H1 (cell line): ENCODE measurements at regions not wholly inside any gene's neighbourhood (a gene's known extent, or its start where the extent isn't known, plus 50 kb on each side); places are given as distances from the start of the nearest gene placed in this dataset.

Experiments used
- CTCF ChIA-PET: fragments of 300-600 bp; sonication (Branson Sonifier 250); formaldehyde crosslinking; loops from one replicate; lab custom pipeline; 2021; ENCODE audit not compliant: partially characterized antibody; lab: Charles Lee
- POLR2A ChIA-PET: fragments of 300-600 bp; sonication (Branson Sonifier 250); formaldehyde crosslinking; loops from one replicate; lab custom pipeline; 2021; ENCODE audit warnings: inconsistent platforms; ENCODE audit not compliant: partially characterized antibody; lab: Charles Lee
- DNase-seq, 2 experiments: peaks; one replicate each; pipeline versions ENCODE4 v3.0.0 to v3.0.0-alpha.2; 2010 to 2022; ENCODE audit warnings: low spot score in 2 of 2, low read depth in 1 of 2, mixed read lengths in 1 of 2
- FAIRE-seq: peaks from 2 replicates; lab custom pipeline; 2011; peaks lifted over from hg19 to GRCh38; lab: Jason Lieb, UNC
- H2AFZ ChIP-seq: 2 replicates; pipeline ENCODE4 v1.8.1; 2012; ENCODE audit warnings: low read length, inconsistent platforms
- H2AK5ac ChIP-seq: 2 replicates; pipeline ENCODE4 v1.6.1; 2013; ENCODE audit warnings: low read depth, low read length
- H2BK120ac ChIP-seq: replicated peaks from 2 replicates; pipeline ENCODE3; 2013; ENCODE audit warnings: low read depth, low read length, inconsistent platforms
- H2BK12ac ChIP-seq: 2 replicates; pipeline ENCODE4 v1.6.1; 2013; ENCODE audit warnings: low read depth, low read length
- H2BK15ac ChIP-seq: 2 replicates; pipeline ENCODE4 v1.6.1; 2013; ENCODE audit warnings: low read length
- H2BK20ac ChIP-seq: 2 replicates; pipeline ENCODE4 v1.6.1; 2013; ENCODE audit warnings: low read length
- H2BK5ac ChIP-seq: 2 replicates; pipeline ENCODE4 v1.6.1; 2013; ENCODE audit warnings: low read depth, low read length
- H3K14ac ChIP-seq: 2 replicates; pipeline ENCODE4 v1.6.1; 2013; ENCODE audit warnings: inconsistent platforms; ENCODE audit not compliant: insufficient read length
- H3K18ac ChIP-seq: 2 replicates; pipeline ENCODE4 v1.6.1; 2013; ENCODE audit warnings: low read length; ENCODE audit errors: extremely low read depth
- H3K23ac ChIP-seq: 2 replicates; pipeline ENCODE4 v1.6.1; 2013; ENCODE audit warnings: inconsistent platforms; ENCODE audit not compliant: insufficient read length
- H3K23me2 ChIP-seq: 2 replicates; pipeline ENCODE4 v1.6.1; 2013; ENCODE audit warnings: low read depth, low read length
- H3K27ac ChIP-seq: 2 replicates; pipeline ENCODE4 v1.6.1; 2011; ENCODE audit warnings: low read depth, low read length, inconsistent platforms
- H3K27me3 ChIP-seq, 4 experiments: replicated peaks in 1 of 4; 1 replicate in 1 of 4; 2 replicates in 3 of 4; pipeline versions ENCODE4 v1.6.1 to v1.8.1; 2011 to 2013; ENCODE audit warnings: low read length in 3 of 4, mild to moderate bottlenecking in 3 of 4, inconsistent platforms in 2 of 4, mixed read lengths in 2 of 4, moderate library complexity in 1 of 4; ENCODE audit not compliant: control insufficient read depth in 3 of 4, insufficient read depth in 3 of 4; ENCODE audit errors: extremely low read depth in 1 of 4
- H3K36me3 ChIP-seq, 4 experiments: 2 replicates each; pipeline versions ENCODE4 v1.6.1 to v1.8.1; 2011 to 2013; ENCODE audit warnings: mild to moderate bottlenecking in 4 of 4, low read length in 3 of 4, moderate library complexity in 2 of 4, control low read depth in 1 of 4, inconsistent platforms in 1 of 4; ENCODE audit not compliant: insufficient read depth in 4 of 4, control insufficient read depth in 2 of 4
- H3K4ac ChIP-seq: replicated peaks from 2 replicates; pipeline ENCODE3; 2013; ENCODE audit warnings: low read length, low read depth, mixed read lengths, inconsistent platforms; ENCODE audit not compliant: insufficient read length
- H3K4me1 ChIP-seq, 4 experiments: replicated peaks in 1 of 4; 1 replicate in 1 of 4; 2 replicates in 3 of 4; pipeline versions ENCODE4 v1.6.1 to v1.8.1; 2011 to 2013; ENCODE audit warnings: low read length in 3 of 4, inconsistent platforms in 2 of 4, mixed read lengths in 1 of 4; ENCODE audit not compliant: insufficient read depth in 4 of 4, control insufficient read depth in 3 of 4
- H3K4me2 ChIP-seq, 2 experiments: 2 replicates each; pipeline versions ENCODE4 v1.6.1 to v1.8.1; 2011 to 2013; ENCODE audit warnings: low read depth in 2 of 2, low read length in 2 of 2, control low read depth in 1 of 2, inconsistent platforms in 1 of 2, mild to moderate bottlenecking in 1 of 2; ENCODE audit not compliant: insufficient read depth in 1 of 2
- H3K4me3 ChIP-seq, 4 experiments: fragments of 200-600, 300-600 bp in 1 of 4; sonication (generic), shearing (Covaris generic), sonication (Bioruptor Twin) in 1 of 4; 2 replicates each; pipeline versions ENCODE4 v1.5.1 to v1.8.1; 2011 to 2016; ENCODE audit warnings: low read length in 4 of 4, low read depth in 3 of 4, control low read depth in 2 of 4, inconsistent platforms in 2 of 4, mild to moderate bottlenecking in 2 of 4, mixed read lengths in 1 of 4, moderate library complexity in 1 of 4; ENCODE audit not compliant: insufficient read depth in 2 of 4; ENCODE audit errors: extremely low read depth in 1 of 4
- H3K56ac ChIP-seq: replicated peaks from 2 replicates; pipeline ENCODE3; 2013; ENCODE audit warnings: low read depth, mild to moderate bottlenecking, mixed read lengths, low read length, inconsistent platforms; ENCODE audit not compliant: insufficient read length
- H3K79me1 ChIP-seq: 2 replicates; pipeline ENCODE4 v1.6.1; 2013; ENCODE audit warnings: low read depth, low read length, control low read depth
- H3K79me2 ChIP-seq, 2 experiments: 2 replicates each; pipeline versions ENCODE4 v1.6.1 to v1.8.1; 2012 to 2013; ENCODE audit warnings: low read length in 2 of 2, mild to moderate bottlenecking in 2 of 2, inconsistent platforms in 1 of 2; ENCODE audit not compliant: insufficient read depth in 2 of 2, control insufficient read depth in 1 of 2
- H3K9ac ChIP-seq, 4 experiments: replicated peaks in 1 of 4; 1 replicate in 1 of 4; 2 replicates in 3 of 4; pipeline versions ENCODE4 v1.6.1 to v1.8.1; 2011 to 2013; ENCODE audit warnings: low read depth in 3 of 4, low read length in 3 of 4, control low read depth in 2 of 4, mild to moderate bottlenecking in 2 of 4, moderate library complexity in 2 of 4, inconsistent platforms in 1 of 4; ENCODE audit errors: extremely low read depth in 1 of 4
- H3K9me3 ChIP-seq, 2 experiments: 2 replicates each; pipeline versions ENCODE4 v1.6.1 to v1.8.1; 2012 to 2013; ENCODE audit warnings: mild to moderate bottlenecking in 2 of 2, moderate library complexity in 2 of 2, control low read depth in 1 of 2, inconsistent platforms in 1 of 2, low read depth in 1 of 2, low read length in 1 of 2, mixed read lengths in 1 of 2; ENCODE audit not compliant: insufficient read depth in 2 of 2
- H4K20me1 ChIP-seq, 2 experiments: replicated peaks in 1 of 2; 2 replicates each; pipeline versions ENCODE3 to v1.8.1; 2011 to 2013; ENCODE audit warnings: inconsistent platforms in 2 of 2, low read length in 2 of 2, mild to moderate bottlenecking in 1 of 2; ENCODE audit not compliant: insufficient read depth in 2 of 2, control insufficient read depth in 1 of 2
- H4K5ac ChIP-seq: 2 replicates; pipeline ENCODE4 v1.6.1; 2013; ENCODE audit warnings: low read length, low read depth, mixed read lengths, inconsistent platforms; ENCODE audit not compliant: insufficient read length
- H4K8ac ChIP-seq: 2 replicates; pipeline ENCODE4 v1.8.0; 2013; ENCODE audit warnings: mild to moderate bottlenecking, moderate library complexity, low read length, inconsistent platforms; ENCODE audit not compliant: insufficient read depth; ENCODE audit errors: extremely low read depth
- H4K91ac ChIP-seq: replicated peaks from 2 replicates; pipeline ENCODE3; 2013; ENCODE audit warnings: low read length, mixed read lengths, inconsistent platforms; ENCODE audit not compliant: insufficient read length
- ATF2 ChIP-seq: IDR thresholded peaks from 2 replicates; pipeline ENCODE4 v1.6.1; 2012; ENCODE audit warnings: low read length, inconsistent platforms
- BACH1 ChIP-seq: IDR thresholded peaks from 2 replicates; pipeline ENCODE4 v1.6.1; 2012; ENCODE audit warnings: low read length, improper control_type of control experiment
- BCL11A ChIP-seq, 2 experiments: IDR thresholded peaks; one replicate each; pipeline ENCODE4 v1.6.1; 2011; ENCODE audit warnings: low read depth in 2 of 2, low read length in 2 of 2, mild to moderate bottlenecking in 2 of 2
- BRCA1 ChIP-seq: IDR thresholded peaks from 2 replicates; pipeline ENCODE4 v1.6.1; 2012; ENCODE audit warnings: low read depth, low read length, improper control_type of control experiment
- CBX5 ChIP-seq: fragments of 300-800, 300-1000 bp; sonication (generic); IDR thresholded peaks from 2 replicates; pipeline ENCODE4 v1.7.1; 2016; ENCODE audit warnings: antibody characterized with exemption, low read length, low read depth
- CEBPB ChIP-seq: IDR thresholded peaks from 2 replicates; pipeline ENCODE4 v1.6.1; 2012; ENCODE audit warnings: low read depth, low read length
- CREB1 ChIP-seq: IDR thresholded peaks from 2 replicates; pipeline ENCODE4 v1.6.1; 2012; ENCODE audit warnings: inconsistent platforms
- KDM5A ChIP-seq: fragments of 200-600 bp; IDR thresholded peaks from 2 replicates; pipeline ENCODE4 v1.7.1; 2012; ENCODE audit warnings: mild to moderate bottlenecking, low read length, inconsistent platforms, mixed read lengths
- PHF8 ChIP-seq: fragments of 200-600 bp; sonication (generic); conservative IDR thresholded peaks from 2 replicates; pipeline ENCODE4 v1.7.1; 2012; ENCODE audit warnings: low read depth, mild to moderate bottlenecking, inconsistent platforms, low read length, moderate library complexity
- POLR2AphosphoS5 ChIP-seq: IDR thresholded peaks from 2 replicates; pipeline ENCODE4 v1.6.1; 2011; ENCODE audit warnings: low read depth, low read length
- SIRT6 ChIP-seq: IDR thresholded peaks from one replicate; pipeline ENCODE4 v1.7.1; 2012; ENCODE audit warnings: low read length, inconsistent platforms
- SIX5 ChIP-seq: IDR thresholded peaks from 2 replicates; pipeline ENCODE4 v1.6.1; 2011; ENCODE audit warnings: mild to moderate bottlenecking, low read depth, low read length
- TAF7 ChIP-seq: optimal IDR thresholded peaks from 2 replicates; pipeline ENCODE3; 2011; ENCODE audit warnings: low read depth, mild to moderate bottlenecking, inconsistent platforms, low read length, moderate library complexity, borderline replicate concordance
- YY1 ChIP-seq: IDR thresholded peaks from 2 replicates; pipeline ENCODE4 v1.6.1; 2011; ENCODE audit warnings: low read depth, mild to moderate bottlenecking, low read length
- WGBS, 2 experiments: shearing (Covaris generic) in 1 of 2; methylation state at CpG; one replicate each; pipeline versions ENCODE4 v1.1.6 to v1.1.7; 2013 to 2015; ENCODE audit warnings: low lambda C conversion rate in 2 of 2, mixed read lengths in 2 of 2, inconsistent platforms in 1 of 2, low coverage in 1 of 2, missing lambda C conversion rate in 1 of 2; ENCODE audit not compliant: insufficient replicate concordance in 2 of 2, insufficient coverage in 1 of 2, insufficient read length in 1 of 2; ENCODE audit errors: extremely low coverage in 1 of 2, missing lambda C conversion rate in 1 of 2; 5-methylcytosine and 5-hydroxymethylcytosine counted together

GRCh38 chr11:15476371-15476917 lies 361.7 kb downstream of the INSC start:
- H4K91ac ChIP-seq = no peak overlapping the region
- CTCF ChIA-PET = no interaction called here
- 85% methylated on average over 5 of the region's 5 CpGs; no CpG with 5 or more reads in 1 of the 2 experiments for WGBS, 2 experiments
- no peak for TF ChIP-seq ATF2
- no peak for TF ChIP-seq KDM5A
- TF ChIP-seq TAF7 = no peak
- TF ChIP-seq PHF8 = no peak
- no peak for TF ChIP-seq YY1
- no peak for TF ChIP-seq SIX5
- TF ChIP-seq BRCA1 = no peak
- TF ChIP-seq SIRT6 = no peak
- no peak for TF ChIP-seq BACH1
- TF ChIP-seq BCL11A (IDR thresholded peaks at IDR 0.05; ENCODE audit: low read depth in 2 of 2, low read length in 2 of 2) = no peak
- no peak for TF ChIP-seq POLR2AphosphoS5
- no peak for TF ChIP-seq CBX5
- TF ChIP-seq CEBPB = no peak
- TF ChIP-seq CREB1 = no peak

More at GRCh38 chr11:15476371-15476917, 361.7 kb downstream of the INSC start:
- Histone ChIP-seq H3K56ac (no peak overlapping the region), H3K14ac (no peak overlapping the region), H3K4ac (no peak overlapping the region), H3K23ac (no peak overlapping the region), H2AK5ac (no peak overlapping the region), H2BK120ac (no peak overlapping the region), H4K8ac (no peak overlapping the region), H3K27me3 (peaks cover 0 to 1% (median 0%) of the 10 kb centered on the region in 4 experiments; a peak in 1 of 7 replicates), H3K79me1 (no peaks in the 10 kb centered on the region), H3K9ac (no peak overlapping the region), H3K18ac (no peak overlapping the region), H4K20me1 (no peaks in the 10 kb centered on the region), H3K79me2 (no peaks in the 10 kb centered on the region), H3K9me3 (peaks cover 0 to 3% of the 10 kb centered on the region in 2 experiments; a peak in 1 of 4 replicates), H3K4me1 (peaks cover 3 to 10% (median 4%) of the 10 kb centered on the region in 4 experiments; a peak in 6 of 7 replicates), H3K27ac (no peak overlapping the region), H2BK15ac (no peak overlapping the region), H2BK5ac (no peak overlapping the region), H3K23me2 (peaks cover 3% of the 10 kb centered on the region; the same call in 1 of the 2 replicates), H2BK20ac (no peak overlapping the region), H4K5ac (no peak overlapping the region), H2AFZ (no peak overlapping the region), H2BK12ac (no peak overlapping the region), H3K36me3 (no peaks in the 10 kb centered on the region), H3K4me2 (no peak overlapping the region), H3K4me3 (no peak overlapping the region)
- DNase-seq (no peak), FAIRE-seq (no peak)
- POLR2A ChIA-PET = no interaction called here
